Keratinocyte (primary cell): ENCODE measurements at regions not wholly inside any gene's neighbourhood (a gene's known extent, or its start where the extent isn't known, plus 50 kb on each side); places are given as distances from the start of the nearest gene placed in this dataset.

Source experiments
- DNase-seq: peaks from one replicate; pipeline ENCODE4 v3.0.0-alpha.2; 2011; ENCODE audit warnings: low read depth, missing footprints, low spot score
- FAIRE-seq: peaks from 2 replicates; lab custom pipeline; 2011; peaks lifted over from hg19 to GRCh38; lab: Jason Lieb, UNC
- H2AFZ ChIP-seq: 2 replicates; pipeline ENCODE4 v1.6.0; 2012; ENCODE audit warnings: low read length, control low read depth, inconsistent platforms; ENCODE audit not compliant: control insufficient read depth
- H3K27ac ChIP-seq: 2 replicates; pipeline ENCODE4 v1.5.1; 2011; ENCODE audit warnings: low read length; ENCODE audit not compliant: control insufficient read depth, insufficient read depth
- H3K27me3 ChIP-seq: 3 replicates; pipeline ENCODE4 v1.6.0; 2011; ENCODE audit warnings: low read length; ENCODE audit not compliant: control insufficient read depth, insufficient read depth; ENCODE audit errors: extremely low read depth
- H3K36me3 ChIP-seq, 2 experiments: 2 replicates in 1 of 2; 3 replicates in 1 of 2; pipeline ENCODE4 v1.5.1; 2011; ENCODE audit warnings: low read length in 2 of 2, mild to moderate bottlenecking in 1 of 2; ENCODE audit not compliant: control insufficient read depth in 2 of 2, insufficient read depth in 2 of 2; ENCODE audit errors: extremely low read depth in 1 of 2
- H3K4me1 ChIP-seq: 3 replicates; pipeline ENCODE4 v1.5.1; 2011; ENCODE audit warnings: low read length; ENCODE audit not compliant: control insufficient read depth, insufficient read depth; ENCODE audit errors: extremely low read depth
- H3K4me2 ChIP-seq: 3 replicates; pipeline ENCODE4 v1.6.0; 2011; ENCODE audit warnings: low read depth, low read length; ENCODE audit not compliant: control insufficient read depth, insufficient read depth; ENCODE audit errors: extremely low read depth
- H3K4me3 ChIP-seq, 3 experiments: fragments of 200-600 bp in 1 of 3; sonication (generic) in 1 of 3; 2 replicates in 2 of 3; 3 replicates in 1 of 3; pipeline ENCODE4 v1.5.1; 2011 to 2016; ENCODE audit warnings: low read length in 3 of 3, mild to moderate bottlenecking in 3 of 3, control low read depth in 2 of 3, inconsistent platforms in 1 of 3, low read depth in 1 of 3, mixed read lengths in 1 of 3, mixed run types in 1 of 3, moderate library complexity in 1 of 3; ENCODE audit not compliant: control insufficient read depth in 2 of 3, insufficient read depth in 2 of 3; ENCODE audit errors: extremely low read depth in 1 of 3
- H3K79me2 ChIP-seq: 2 replicates; pipeline ENCODE4 v1.6.0; 2012; ENCODE audit warnings: low read length; ENCODE audit not compliant: control insufficient read depth, insufficient read depth
- H3K9ac ChIP-seq: 3 replicates; pipeline ENCODE4 v1.6.0; 2011; ENCODE audit warnings: low read length; ENCODE audit not compliant: control insufficient read depth, insufficient read depth; ENCODE audit errors: extremely low read depth
- H3K9me1 ChIP-seq: 3 replicates; pipeline ENCODE4 v1.6.0; 2011; ENCODE audit warnings: low read length; ENCODE audit not compliant: control insufficient read depth, insufficient read depth; ENCODE audit errors: extremely low read depth
- H3K9me3 ChIP-seq: 2 replicates; pipeline ENCODE4 v1.5.1; 2012; ENCODE audit warnings: low read depth, low read length; ENCODE audit not compliant: control insufficient read depth
- H4K20me1 ChIP-seq: 3 replicates; pipeline ENCODE4 v1.6.0; 2011; ENCODE audit warnings: low read length; ENCODE audit not compliant: control insufficient read depth, insufficient read depth; ENCODE audit errors: extremely low read depth
- EZH2 ChIP-seq: IDR thresholded peaks from one replicate; pipeline ENCODE4 v1.6.1; 2012; ENCODE audit warnings: inconsistent platforms, mild to moderate bottlenecking, low read length, moderate library complexity
- dilution Hi-C: fragments of 300-500 bp; cut with MboI; formaldehyde crosslinking; loops from one replicate; pipeline ENCODE4 v1.7.0; 2020; ENCODE audit warnings: low sequenced_read_pairs; ENCODE audit not compliant: extremely low pct_ligation_motif_present
- TF ChIP-seq, protein P1 (sequence below), 3 experiments: IDR thresholded peaks in 1 of 3; conservative IDR thresholded peaks in 1 of 3; optimal IDR thresholded peaks in 1 of 3; 2 replicates in 2 of 3; 3 replicates in 1 of 3; pipeline versions ENCODE3 to v1.5.1; 2011; ENCODE audit warnings: low read length in 3 of 3, mild to moderate bottlenecking in 3 of 3, moderate library complexity in 2 of 3, control low read depth in 1 of 3, inconsistent platforms in 1 of 3; ENCODE audit not compliant: insufficient read depth in 2 of 3; ENCODE audit errors: extremely low read depth in 1 of 3

DNA sequence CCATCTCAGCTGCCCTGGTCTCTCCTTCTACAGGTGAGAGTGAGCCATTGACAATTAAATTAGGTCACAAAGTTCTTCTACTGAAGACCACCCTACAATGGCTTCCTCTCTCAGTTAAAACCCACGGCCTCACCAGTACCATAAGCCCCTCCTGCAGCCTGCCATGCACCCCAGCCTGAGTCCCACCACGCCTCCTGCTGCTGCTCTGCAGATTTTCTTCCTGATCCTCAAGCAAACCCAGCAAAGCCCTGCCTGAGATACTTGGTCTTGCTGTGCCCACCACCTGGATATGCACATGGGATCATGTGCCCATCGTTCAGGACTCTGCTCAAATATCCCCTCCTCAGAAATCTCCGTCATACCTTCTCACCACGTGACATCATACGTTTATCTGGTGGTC is 696.6 kb downstream of the RNF144A start:
- DNase-seq (no peak), FAIRE-seq (no peak)
- no peaks in the 10 kb centered on the region for H3K79me2 ChIP-seq
- H3K27me3 ChIP-seq = peaks cover 4% of the 10 kb centered on the region
- H3K36me3 ChIP-seq = no peaks in the 10 kb centered on the region
- no peak overlapping the region for H3K4me2 ChIP-seq
- peaks cover 2% of the 10 kb centered on the region for H3K4me1 ChIP-seq
- H3K4me3 ChIP-seq = no peak overlapping the region
- dilution Hi-C loops = no loop called here
- TF ChIP-seq EZH2 = no peak
- no peak overlapping the region for H3K9ac ChIP-seq
- no peak overlapping the region for H3K27ac ChIP-seq
- H3K9me3 ChIP-seq = no peaks in the 10 kb centered on the region
- H2AFZ ChIP-seq = no peak overlapping the region
- H4K20me1 ChIP-seq = no peaks in the 10 kb centered on the region
- no peaks in the 10 kb centered on the region for H3K9me1 ChIP-seq

- no peak for FAIRE-seq
- Histone ChIP-seq H3K27ac (no peak overlapping the region), H3K9me1 (no peaks in the 10 kb centered on the region), H3K36me3 (no peaks in the 10 kb centered on the region), H2AFZ (no peak overlapping the region), H4K20me1 (no peaks in the 10 kb centered on the region), H3K4me3 (no peak overlapping the region), H3K9ac (no peak overlapping the region), H3K4me2 (no peak overlapping the region), H3K4me1 (peaks cover 2% of the 10 kb centered on the region), H3K9me3 (no peaks in the 10 kb centered on the region), H3K27me3 (no peaks in the 10 kb centered on the region), H3K79me2 (no peaks in the 10 kb centered on the region)
- no peak for DNase-seq
- TF ChIP-seq EZH2 = no peak
- TF ChIP-seq, protein P1, sequence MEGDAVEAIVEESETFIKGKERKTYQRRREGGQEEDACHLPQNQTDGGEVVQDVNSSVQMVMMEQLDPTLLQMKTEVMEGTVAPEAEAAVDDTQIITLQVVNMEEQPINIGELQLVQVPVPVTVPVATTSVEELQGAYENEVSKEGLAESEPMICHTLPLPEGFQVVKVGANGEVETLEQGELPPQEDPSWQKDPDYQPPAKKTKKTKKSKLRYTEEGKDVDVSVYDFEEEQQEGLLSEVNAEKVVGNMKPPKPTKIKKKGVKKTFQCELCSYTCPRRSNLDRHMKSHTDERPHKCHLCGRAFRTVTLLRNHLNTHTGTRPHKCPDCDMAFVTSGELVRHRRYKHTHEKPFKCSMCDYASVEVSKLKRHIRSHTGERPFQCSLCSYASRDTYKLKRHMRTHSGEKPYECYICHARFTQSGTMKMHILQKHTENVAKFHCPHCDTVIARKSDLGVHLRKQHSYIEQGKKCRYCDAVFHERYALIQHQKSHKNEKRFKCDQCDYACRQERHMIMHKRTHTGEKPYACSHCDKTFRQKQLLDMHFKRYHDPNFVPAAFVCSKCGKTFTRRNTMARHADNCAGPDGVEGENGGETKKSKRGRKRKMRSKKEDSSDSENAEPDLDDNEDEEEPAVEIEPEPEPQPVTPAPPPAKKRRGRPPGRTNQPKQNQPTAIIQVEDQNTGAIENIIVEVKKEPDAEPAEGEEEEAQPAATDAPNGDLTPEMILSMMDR (optimal IDR thresholded peaks at IDR 0.05 in 1 of 3, IDR thresholded peaks at IDR 0.05 in 1 of 3, conservative IDR thresholded peaks at IDR 0.05 in 1 of 3; ENCODE audit: extremely low read depth in 1 of 3, insufficient read depth in 2 of 3, low read length in 3 of 3) = no peak
- dilution Hi-C loops = no loop called here
Observed at GRCh38 chr2:7618031-7618430, 700.8 kb downstream of the RNF144A start.
